Transverse colon (tissue), 3 donors: ENCODE measurements at regions not wholly inside any gene's neighbourhood (a gene's known extent, or its start where the extent isn't known, plus 50 kb on each side); places are given as distances from the start of the nearest gene placed in this dataset.

Source experiments
- EP300 ChIP-seq: sonication (generic); formaldehyde crosslinking; IDR thresholded peaks from one replicate; pipeline ENCODE4 v1.6.1; 2017; ENCODE audit warnings: antibody characterized with exemption, low read depth
- POLR2A ChIP-seq: fragments of 450-650 bp; IDR thresholded peaks from one replicate; pipeline ENCODE4 v1.6.1; 2016; ENCODE audit warnings: antibody characterized with exemption, mild to moderate bottlenecking, moderate library complexity
- POLR2AphosphoS5 ChIP-seq, 3 donors: sonication (generic); formaldehyde crosslinking; IDR thresholded peaks; one replicate each; pipeline ENCODE4 v1.6.1; 2016; ENCODE audit warnings: antibody characterized with exemption in 3 of 3

GRCh38 chr1:30199563-30199962, 523.8 kb downstream of the MATN1 start:
- TF ChIP-seq POLR2A (no peak), EP300 (no peak), POLR2AphosphoS5 (IDR thresholded peaks at IDR 0.05) (no peak)
